HEK293 (cell line): ENCODE measurements at regions not wholly inside any gene's neighbourhood (a gene's known extent, or its start where the extent isn't known, plus 50 kb on each side); places are given as distances from the start of the nearest gene placed in this dataset.

ENCODE experiments used
- KLF10 ChIP-seq: fragments of 450-650 bp; IDR thresholded peaks from 2 replicates; pipeline ENCODE4 v1.5.1; 2018; ENCODE audit warnings: missing biosample characterization, mild to moderate bottlenecking, missing genetic modification characterization
- SETDB1 ChIP-seq: IDR thresholded peaks from one replicate; pipeline ENCODE4 v1.6.1; 2017; ENCODE audit warnings: mild to moderate bottlenecking, low read length, moderate library complexity, mixed read lengths; ENCODE audit not compliant: insufficient read length
- YY1 ChIP-seq: fragments of 450-650 bp; formaldehyde crosslinking; IDR thresholded peaks from 2 replicates; pipeline ENCODE4 v1.5.1; 2018; ENCODE audit warnings: missing biosample characterization, missing genetic modification characterization
- ZBTB8A ChIP-seq: fragments of 450-650 bp; formaldehyde crosslinking; IDR thresholded peaks from 2 replicates; pipeline ENCODE4 v1.5.1; 2016; ENCODE audit warnings: missing biosample characterization, missing genetic modification characterization
- ZFP41 ChIP-seq: fragments of 450-650 bp; formaldehyde crosslinking; IDR thresholded peaks from 2 replicates; pipeline ENCODE4 v1.5.1; 2016; ENCODE audit warnings: missing biosample characterization, missing genetic modification characterization, borderline replicate concordance
- ZNF239 ChIP-seq: fragments of 450-650 bp; formaldehyde crosslinking; IDR thresholded peaks from 2 replicates; pipeline ENCODE4 v1.5.1; 2016; ENCODE audit warnings: missing biosample characterization, missing genetic modification characterization
- ZNF274 ChIP-seq, 2 experiments: fragments of 200-500 bp in 1 of 2; fragments of 450-650 bp in 1 of 2; sonication (Bioruptor generic) in 1 of 2; formaldehyde crosslinking in 1 of 2; IDR thresholded peaks; 2 replicates each; pipeline versions ENCODE4 v1.5.1 to v1.6.1; 2014 to 2016; ENCODE audit warnings: borderline replicate concordance in 1 of 2, inconsistent platforms in 1 of 2, low read length in 1 of 2, missing biosample characterization in 1 of 2, missing genetic modification characterization in 1 of 2
- ZNF311 ChIP-seq: fragments of 450-650 bp; formaldehyde crosslinking; IDR thresholded peaks from 2 replicates; pipeline ENCODE4 v1.5.1; 2017; ENCODE audit warnings: missing biosample characterization, missing genetic modification characterization, borderline replicate concordance
- ZNF510 ChIP-seq: fragments of 450-650 bp; formaldehyde crosslinking; IDR thresholded peaks from 2 replicates; pipeline ENCODE4 v1.5.1; 2018; ENCODE audit warnings: mild to moderate bottlenecking, missing genetic modification characterization, missing biosample characterization; ENCODE audit not compliant: insufficient replicate concordance
- ZNF777 ChIP-seq: fragments of 450-650 bp; formaldehyde crosslinking; IDR thresholded peaks from 2 replicates; pipeline ENCODE4 v1.5.1; 2017; ENCODE audit warnings: missing biosample characterization, missing genetic modification characterization, borderline replicate concordance
- TF ChIP-seq, protein P1 (sequence below): fragments of 450-650 bp; formaldehyde crosslinking; optimal IDR thresholded peaks from 2 replicates; pipeline ENCODE3; 2016; ENCODE audit warnings: missing biosample characterization, mild to moderate bottlenecking, missing genetic modification characterization
- TF ChIP-seq, protein P2 (sequence below): fragments of 450-650 bp; formaldehyde crosslinking; IDR thresholded peaks from 2 replicates; pipeline ENCODE4 v1.5.1; 2016; ENCODE audit warnings: missing biosample characterization, missing genetic modification characterization
- TF ChIP-seq, protein P3 (sequence below): fragments of 450-650 bp; formaldehyde crosslinking; IDR thresholded peaks from 2 replicates; pipeline ENCODE4 v1.5.1; 2016; ENCODE audit warnings: missing biosample characterization, missing genetic modification characterization
- TF ChIP-seq, protein P4 (sequence below): fragments of 450-650 bp; formaldehyde crosslinking; IDR thresholded peaks from 2 replicates; pipeline ENCODE4 v1.5.1; 2016; ENCODE audit warnings: missing biosample characterization, missing genetic modification characterization

DNA sequence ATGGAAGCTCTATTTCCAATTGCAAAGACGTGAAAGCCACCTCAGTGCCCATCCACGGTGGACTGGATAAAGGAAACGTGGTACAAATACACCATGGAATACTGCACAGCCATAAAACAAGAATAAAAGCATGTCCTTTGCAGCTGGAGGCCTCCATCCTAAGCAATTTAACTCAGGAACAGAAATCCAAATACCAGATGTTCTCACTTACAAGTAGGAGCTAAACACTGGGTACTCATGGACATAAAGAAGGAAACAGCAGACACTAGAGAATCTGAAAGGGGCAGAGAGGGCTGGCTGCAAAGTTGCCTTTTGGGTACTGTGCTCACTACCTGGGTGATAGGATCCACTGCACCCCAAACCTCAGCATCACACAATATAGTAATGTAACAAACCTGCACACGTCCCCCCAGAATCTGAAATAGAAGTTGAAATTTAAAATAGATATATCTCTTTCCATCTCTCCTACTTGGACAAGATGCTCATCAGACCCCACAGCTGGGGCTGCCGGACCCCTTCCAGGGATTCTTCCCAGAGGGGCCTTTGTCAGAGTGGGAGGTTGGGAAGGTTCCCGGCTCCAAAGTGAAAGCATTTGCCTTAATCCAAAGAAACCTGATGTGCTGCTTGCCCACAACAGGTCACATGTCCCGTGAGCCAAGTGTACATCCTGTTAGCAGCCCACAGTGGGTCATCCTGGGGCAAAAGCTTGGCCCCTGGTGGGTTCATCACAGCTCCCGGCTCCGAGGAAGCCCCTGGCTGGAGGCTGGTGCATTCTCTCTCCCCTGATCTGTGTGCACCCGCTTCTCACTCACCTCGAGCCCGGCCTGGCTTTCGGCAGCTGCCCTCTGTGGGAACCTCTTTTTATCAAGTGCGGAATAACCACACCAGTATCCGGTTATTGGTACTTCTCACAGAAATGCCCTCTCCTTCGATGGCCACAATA is 172.3 kb upstream of the PPP2R2D start:
- TF ChIP-seq, protein P1, sequence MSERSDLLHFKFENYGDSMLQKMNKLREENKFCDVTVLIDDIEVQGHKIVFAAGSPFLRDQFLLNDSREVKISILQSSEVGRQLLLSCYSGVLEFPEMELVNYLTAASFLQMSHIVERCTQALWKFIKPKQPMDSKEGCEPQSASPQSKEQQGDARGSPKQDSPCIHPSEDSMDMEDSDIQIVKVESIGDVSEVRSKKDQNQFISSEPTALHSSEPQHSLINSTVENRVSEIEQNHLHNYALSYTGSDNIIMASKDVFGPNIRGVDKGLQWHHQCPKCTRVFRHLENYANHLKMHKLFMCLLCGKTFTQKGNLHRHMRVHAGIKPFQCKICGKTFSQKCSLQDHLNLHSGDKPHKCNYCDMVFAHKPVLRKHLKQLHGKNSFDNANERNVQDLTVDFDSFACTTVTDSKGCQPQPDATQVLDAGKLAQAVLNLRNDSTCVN (tag by site-specific recombination): no peak
- TF ChIP-seq KLF10 (tag by site-specific recombination): no peak
- TF ChIP-seq, protein P2, sequence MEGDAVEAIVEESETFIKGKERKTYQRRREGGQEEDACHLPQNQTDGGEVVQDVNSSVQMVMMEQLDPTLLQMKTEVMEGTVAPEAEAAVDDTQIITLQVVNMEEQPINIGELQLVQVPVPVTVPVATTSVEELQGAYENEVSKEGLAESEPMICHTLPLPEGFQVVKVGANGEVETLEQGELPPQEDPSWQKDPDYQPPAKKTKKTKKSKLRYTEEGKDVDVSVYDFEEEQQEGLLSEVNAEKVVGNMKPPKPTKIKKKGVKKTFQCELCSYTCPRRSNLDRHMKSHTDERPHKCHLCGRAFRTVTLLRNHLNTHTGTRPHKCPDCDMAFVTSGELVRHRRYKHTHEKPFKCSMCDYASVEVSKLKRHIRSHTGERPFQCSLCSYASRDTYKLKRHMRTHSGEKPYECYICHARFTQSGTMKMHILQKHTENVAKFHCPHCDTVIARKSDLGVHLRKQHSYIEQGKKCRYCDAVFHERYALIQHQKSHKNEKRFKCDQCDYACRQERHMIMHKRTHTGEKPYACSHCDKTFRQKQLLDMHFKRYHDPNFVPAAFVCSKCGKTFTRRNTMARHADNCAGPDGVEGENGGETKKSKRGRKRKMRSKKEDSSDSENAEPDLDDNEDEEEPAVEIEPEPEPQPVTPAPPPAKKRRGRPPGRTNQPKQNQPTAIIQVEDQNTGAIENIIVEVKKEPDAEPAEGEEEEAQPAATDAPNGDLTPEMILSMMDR (tag by site-specific recombination): no peak
- TF ChIP-seq ZBTB8A (tag by site-specific recombination): no peak
- TF ChIP-seq ZNF510 (tag by site-specific recombination): no peak
- TF ChIP-seq, protein P3, sequence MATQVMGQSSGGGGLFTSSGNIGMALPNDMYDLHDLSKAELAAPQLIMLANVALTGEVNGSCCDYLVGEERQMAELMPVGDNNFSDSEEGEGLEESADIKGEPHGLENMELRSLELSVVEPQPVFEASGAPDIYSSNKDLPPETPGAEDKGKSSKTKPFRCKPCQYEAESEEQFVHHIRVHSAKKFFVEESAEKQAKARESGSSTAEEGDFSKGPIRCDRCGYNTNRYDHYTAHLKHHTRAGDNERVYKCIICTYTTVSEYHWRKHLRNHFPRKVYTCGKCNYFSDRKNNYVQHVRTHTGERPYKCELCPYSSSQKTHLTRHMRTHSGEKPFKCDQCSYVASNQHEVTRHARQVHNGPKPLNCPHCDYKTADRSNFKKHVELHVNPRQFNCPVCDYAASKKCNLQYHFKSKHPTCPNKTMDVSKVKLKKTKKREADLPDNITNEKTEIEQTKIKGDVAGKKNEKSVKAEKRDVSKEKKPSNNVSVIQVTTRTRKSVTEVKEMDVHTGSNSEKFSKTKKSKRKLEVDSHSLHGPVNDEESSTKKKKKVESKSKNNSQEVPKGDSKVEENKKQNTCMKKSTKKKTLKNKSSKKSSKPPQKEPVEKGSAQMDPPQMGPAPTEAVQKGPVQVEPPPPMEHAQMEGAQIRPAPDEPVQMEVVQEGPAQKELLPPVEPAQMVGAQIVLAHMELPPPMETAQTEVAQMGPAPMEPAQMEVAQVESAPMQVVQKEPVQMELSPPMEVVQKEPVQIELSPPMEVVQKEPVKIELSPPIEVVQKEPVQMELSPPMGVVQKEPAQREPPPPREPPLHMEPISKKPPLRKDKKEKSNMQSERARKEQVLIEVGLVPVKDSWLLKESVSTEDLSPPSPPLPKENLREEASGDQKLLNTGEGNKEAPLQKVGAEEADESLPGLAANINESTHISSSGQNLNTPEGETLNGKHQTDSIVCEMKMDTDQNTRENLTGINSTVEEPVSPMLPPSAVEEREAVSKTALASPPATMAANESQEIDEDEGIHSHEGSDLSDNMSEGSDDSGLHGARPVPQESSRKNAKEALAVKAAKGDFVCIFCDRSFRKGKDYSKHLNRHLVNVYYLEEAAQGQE (tag by site-specific recombination): no peak
- no peak for TF ChIP-seq YY1 (tag by site-specific recombination)
- no peak for TF ChIP-seq SETDB1
- no peak for TF ChIP-seq ZFP41
- no peak for TF ChIP-seq ZNF311 (tag by site-specific recombination)
- TF ChIP-seq ZNF239 (tag by site-specific recombination): no peak
- TF ChIP-seq ZNF777 (tag by site-specific recombination): no peak
- TF ChIP-seq ZNF274 (IDR thresholded peaks at IDR 0.05; ENCODE audit: low read length): no peak
- no peak for TF ChIP-seq ZNF274 (tag by site-specific recombination; IDR thresholded peaks at IDR 0.05; ENCODE audit: borderline replicate concordance)
- TF ChIP-seq, protein P4, sequence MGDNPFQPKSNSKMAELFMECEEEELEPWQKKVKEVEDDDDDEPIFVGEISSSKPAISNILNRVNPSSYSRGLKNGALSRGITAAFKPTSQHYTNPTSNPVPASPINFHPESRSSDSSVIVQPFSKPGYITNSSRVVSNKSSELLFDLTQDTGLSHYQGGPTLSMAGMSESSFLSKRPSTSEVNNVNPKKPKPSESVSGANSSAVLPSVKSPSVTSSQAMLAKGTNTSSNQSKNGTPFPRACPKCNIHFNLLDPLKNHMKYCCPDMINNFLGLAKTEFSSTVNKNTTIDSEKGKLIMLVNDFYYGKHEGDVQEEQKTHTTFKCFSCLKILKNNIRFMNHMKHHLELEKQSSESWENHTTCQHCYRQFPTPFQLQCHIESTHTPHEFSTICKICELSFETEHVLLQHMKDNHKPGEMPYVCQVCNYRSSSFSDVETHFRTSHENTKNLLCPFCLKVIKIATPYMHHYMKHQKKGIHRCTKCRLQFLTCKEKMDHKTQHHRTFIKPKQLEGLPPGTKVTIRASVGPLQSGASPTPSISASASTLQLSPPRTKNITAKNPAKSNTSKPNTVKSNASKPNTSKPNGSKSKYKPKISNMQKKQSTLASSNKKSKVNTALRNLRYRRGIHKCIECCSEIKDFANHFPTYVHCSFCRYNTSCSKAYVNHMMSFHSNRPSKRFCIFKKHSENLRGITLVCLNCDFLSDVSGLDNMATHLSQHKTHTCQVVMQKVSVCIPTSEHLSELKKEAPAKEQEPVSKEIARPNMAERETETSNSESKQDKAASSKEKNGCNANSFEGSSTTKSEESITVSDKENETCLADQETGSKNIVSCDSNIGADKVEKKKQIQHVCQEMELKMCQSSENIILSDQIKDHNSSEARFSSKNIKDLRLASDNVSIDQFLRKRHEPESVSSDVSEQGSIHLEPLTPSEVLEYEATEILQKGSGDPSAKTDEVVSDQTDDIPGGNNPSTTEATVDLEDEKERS (tag by site-specific recombination): no peak
